IMR-90 (cell line): ENCODE measurements at regions not wholly inside any gene's neighbourhood (a gene's known extent, or its start where the extent isn't known, plus 50 kb on each side); places are given as distances from the start of the nearest gene placed in this dataset.

Experiments
- ATAC-seq: fragments of 200-7000 bp; cut with Tn5 transposase; 2 replicates; pipeline ENCODE4 v1.9.1; 2020; ENCODE audit warnings: low read depth, mild to moderate bottlenecking, moderate library complexity
- BruUV-seq: library from RNA; stranded (reverse); fragments of 400-500 nt; replicated peaks from 2 replicates; lab custom pipeline; 2021; lab: Mats Ljungman, UMichigan
- CTCF ChIA-PET: fragments of 300-600 bp; formaldehyde crosslinking; extraction: SDS; loops from one replicate; lab custom pipeline; 2021; ENCODE audit warnings: antibody characterized with exemption; lab: Yijun Ruan, JAX
- POLR2A ChIA-PET: fragments of 300-600 bp; sonication (Branson Sonifier 250); formaldehyde crosslinking; loops from one replicate; lab custom pipeline; 2022; ENCODE audit warnings: antibody characterized with exemption; ENCODE audit not compliant: unreplicated experiment; lab: Charles Lee
- DNase-seq: peaks from one replicate; pipeline ENCODE4 v3.0.0; 2013
- H2AFZ ChIP-seq: replicated peaks from 2 replicates; pipeline ENCODE3; 2013; ENCODE audit warnings: low read length, mild to moderate bottlenecking; ENCODE audit not compliant: poor library complexity
- H2AK5ac ChIP-seq: 2 replicates; pipeline ENCODE4 v1.6.1; 2013; ENCODE audit warnings: low read depth, low read length, inconsistent platforms
- H2AK9ac ChIP-seq: replicated peaks from 2 replicates; pipeline ENCODE3; 2013; ENCODE audit warnings: mild to moderate bottlenecking, low read depth, low read length, moderate library complexity; ENCODE audit not compliant: poor library complexity
- H2BK120ac ChIP-seq: 2 replicates; pipeline ENCODE4 v1.6.1; 2013; ENCODE audit warnings: low read depth, low read length, inconsistent platforms
- H2BK15ac ChIP-seq: 3 replicates; pipeline ENCODE4 v1.6.1; 2013; ENCODE audit warnings: low read depth, low read length, inconsistent platforms
- H2BK20ac ChIP-seq: 2 replicates; pipeline ENCODE4 v1.6.1; 2013; ENCODE audit warnings: low read depth, mild to moderate bottlenecking, inconsistent platforms, low read length, moderate library complexity
- H2BK5ac ChIP-seq: 2 replicates; pipeline ENCODE4 v1.6.1; 2013; ENCODE audit warnings: mild to moderate bottlenecking, low read depth, low read length, inconsistent platforms; ENCODE audit not compliant: poor library complexity, severe bottlenecking
- H3K14ac ChIP-seq: replicated peaks from 2 replicates; pipeline ENCODE4 v1.6.1; 2013; ENCODE audit warnings: low read depth, low read length, inconsistent platforms
- H3K18ac ChIP-seq: 2 replicates; pipeline ENCODE4 v1.6.1; 2013; ENCODE audit warnings: low read depth, low read length, control low read depth
- H3K23ac ChIP-seq: 2 replicates; pipeline ENCODE4 v1.6.1; 2013; ENCODE audit warnings: low read depth, low read length, inconsistent platforms
- H3K27ac ChIP-seq: 2 replicates; pipeline ENCODE4 v1.5.1; 2013; ENCODE audit warnings: mild to moderate bottlenecking, control low read depth, low read length; ENCODE audit not compliant: insufficient read depth
- H3K27me3 ChIP-seq: 2 replicates; pipeline ENCODE4 v1.6.1; 2013; ENCODE audit warnings: low read length; ENCODE audit not compliant: control insufficient read depth, insufficient read depth
- H3K36me3 ChIP-seq: 2 replicates; pipeline ENCODE4 v1.6.1; 2013; ENCODE audit warnings: low read length, mixed read lengths; ENCODE audit not compliant: control insufficient read depth, insufficient read depth
- H3K4ac ChIP-seq: 2 replicates; pipeline ENCODE4 v1.6.1; 2013; ENCODE audit warnings: low read depth, low read length, inconsistent platforms
- H3K4me1 ChIP-seq: 2 replicates; pipeline ENCODE4 v1.6.1; 2013; ENCODE audit warnings: low read length, mixed read lengths; ENCODE audit not compliant: control insufficient read depth, insufficient read depth
- H3K4me2 ChIP-seq: 2 replicates; pipeline ENCODE4 v1.6.1; 2013; ENCODE audit warnings: low read depth, mild to moderate bottlenecking, control low read depth, low read length, moderate library complexity
- H3K4me3 ChIP-seq: 2 replicates; pipeline ENCODE4 v1.5.1; 2013; ENCODE audit warnings: low read depth, mild to moderate bottlenecking, control low read depth, low read length, moderate library complexity; ENCODE audit not compliant: insufficient read depth
- H3K56ac ChIP-seq: 2 replicates; pipeline ENCODE4 v1.6.1; 2013; ENCODE audit warnings: low read length, inconsistent platforms; ENCODE audit not compliant: insufficient read depth; ENCODE audit errors: extremely low read depth
- H3K79me1 ChIP-seq, 2 experiments: 2 replicates each; pipeline ENCODE4 v1.6.1; 2013; ENCODE audit warnings: low read length in 2 of 2, inconsistent platforms in 1 of 2, low read depth in 1 of 2
- H3K9ac ChIP-seq: 2 replicates; pipeline ENCODE4 v1.6.1; 2013; ENCODE audit warnings: low read depth, low read length, control low read depth
- H3K9me1 ChIP-seq: 2 replicates; pipeline ENCODE4 v1.6.1; 2013; ENCODE audit warnings: low read length, inconsistent platforms; ENCODE audit not compliant: insufficient read depth
- H3K9me3 ChIP-seq: 2 replicates; pipeline ENCODE4 v1.6.1; 2013; ENCODE audit warnings: low read length; ENCODE audit not compliant: control insufficient read depth, insufficient read depth
- H4K20me1 ChIP-seq: 2 replicates; pipeline ENCODE4 v1.6.1; 2013; ENCODE audit warnings: low read length, inconsistent platforms; ENCODE audit not compliant: insufficient read depth
- H4K5ac ChIP-seq: 2 replicates; pipeline ENCODE4 v1.6.1; 2013; ENCODE audit warnings: mild to moderate bottlenecking, low read depth, low read length, control low read depth
- H4K8ac ChIP-seq, 2 experiments: 2 replicates each; pipeline ENCODE4 v1.6.1; 2013; ENCODE audit warnings: low read depth in 2 of 2, low read length in 2 of 2, control low read depth in 1 of 2, inconsistent platforms in 1 of 2
- H4K91ac ChIP-seq: 2 replicates; pipeline ENCODE4 v1.6.1; 2013; ENCODE audit warnings: low read depth, low read length, inconsistent platforms; ENCODE audit not compliant: insufficient read depth
- CHD1 ChIP-seq: IDR thresholded peaks from 2 replicates; pipeline ENCODE4 v1.6.1; 2012; ENCODE audit warnings: low read depth, low read length, improper control_type of control experiment
- FOS ChIP-seq: fragments of 150-350 bp; IDR thresholded peaks from 2 replicates; pipeline ENCODE4 v1.6.1; 2016; ENCODE audit warnings: low read depth, low read length
- MAFK ChIP-seq: IDR thresholded peaks from 2 replicates; pipeline ENCODE4 v1.6.1; 2012; ENCODE audit warnings: low read depth, low read length, improper control_type of control experiment
- POLR2A ChIP-seq: IDR thresholded peaks from 2 replicates; pipeline ENCODE4 v1.6.1; 2012; ENCODE audit warnings: mild to moderate bottlenecking, low read depth, low read length
- RAD21 ChIP-seq: IDR thresholded peaks from 2 replicates; pipeline ENCODE4 v1.6.1; 2012; ENCODE audit warnings: low read length, improper control_type of control experiment
- RFX5 ChIP-seq: IDR thresholded peaks from 2 replicates; pipeline ENCODE4 v1.8.0; 2012; ENCODE audit warnings: low read depth, mild to moderate bottlenecking, low read length, moderate library complexity
- SMC3 ChIP-seq: fragments of 150-350 bp; IDR thresholded peaks from 2 replicates; pipeline ENCODE4 v1.6.1; 2016; ENCODE audit warnings: low read depth, mild to moderate bottlenecking, antibody characterized with exemption, low read length, moderate library complexity
- WGBS, 2 experiments: methylation state at CpG; one replicate each; pipeline versions ENCODE4 v1.1.5 to v1.1.7; 2013; ENCODE audit warnings: missing lambda C conversion rate in 2 of 2; ENCODE audit not compliant: insufficient read length in 1 of 2; ENCODE audit errors: extremely low coverage in 2 of 2; 5-methylcytosine and 5-hydroxymethylcytosine counted together
- dilution Hi-C: fragments of 300-500 bp; cut with HindIII; formaldehyde crosslinking; loops from one replicate; pipeline ENCODE4 v1.14.3; 2018; ENCODE audit warnings: low sequenced_read_pairs; ENCODE audit not compliant: unreplicated experiment
- in situ Hi-C: fragments of 300-500 bp; cut with MboI; formaldehyde crosslinking; loops from 3 replicates; pipeline ENCODE4 v1.14.3; 2019; ENCODE audit warnings: low sequenced_read_pairs, inconsistent platforms, mixed read lengths
- intact Hi-C: fragments of 100-400 bp; cut with micrococcal nuclease; formaldehyde crosslinking; loops from 2 replicates; pipeline ENCODE4 v1.10.0; 2022
- TF ChIP-seq, protein P1 (sequence below): fragments of 150-350 bp; IDR thresholded peaks from 2 replicates; pipeline ENCODE4 v1.6.1; 2016; ENCODE audit warnings: low read depth, mild to moderate bottlenecking, low read length, moderate library complexity, borderline replicate concordance
- TF ChIP-seq, protein P2 (sequence below): fragments of 150-350 bp; IDR thresholded peaks from 2 replicates; pipeline ENCODE4 v1.6.1; 2017; ENCODE audit warnings: mild to moderate bottlenecking, antibody characterized with exemption, low read length, low read depth

DNA sequence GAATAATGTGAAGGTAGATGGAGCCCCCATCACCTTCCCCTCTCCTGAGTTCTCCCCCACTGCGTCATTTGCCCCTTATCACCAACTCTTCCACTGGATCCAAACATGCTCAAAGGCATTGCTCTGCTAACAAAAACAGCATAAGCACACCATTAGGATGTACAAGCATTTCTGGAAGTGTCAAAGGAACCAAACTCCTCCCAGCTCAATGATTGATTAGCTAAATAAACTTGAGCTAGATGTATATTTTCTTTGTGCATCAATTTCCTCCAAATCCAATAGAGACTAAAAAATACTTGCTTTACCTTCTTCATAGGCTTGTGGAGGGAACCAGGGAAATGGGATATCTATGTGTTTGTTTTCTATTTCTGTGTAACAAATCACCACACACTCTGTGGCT lies 248.4 kb upstream of the JARID2 start:
- H3K27me3 ChIP-seq = peaks cover 4% of the 10 kb centered on the region
- H2BK20ac ChIP-seq = no peak overlapping the region
- TF ChIP-seq RFX5 = no peak
- TF ChIP-seq, protein P1, sequence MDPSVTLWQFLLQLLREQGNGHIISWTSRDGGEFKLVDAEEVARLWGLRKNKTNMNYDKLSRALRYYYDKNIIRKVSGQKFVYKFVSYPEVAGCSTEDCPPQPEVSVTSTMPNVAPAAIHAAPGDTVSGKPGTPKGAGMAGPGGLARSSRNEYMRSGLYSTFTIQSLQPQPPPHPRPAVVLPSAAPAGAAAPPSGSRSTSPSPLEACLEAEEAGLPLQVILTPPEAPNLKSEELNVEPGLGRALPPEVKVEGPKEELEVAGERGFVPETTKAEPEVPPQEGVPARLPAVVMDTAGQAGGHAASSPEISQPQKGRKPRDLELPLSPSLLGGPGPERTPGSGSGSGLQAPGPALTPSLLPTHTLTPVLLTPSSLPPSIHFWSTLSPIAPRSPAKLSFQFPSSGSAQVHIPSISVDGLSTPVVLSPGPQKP = no peak
- no peak for TF ChIP-seq CHD1
- no peak for TF ChIP-seq RAD21
- TF ChIP-seq SMC3 = no peak
- TF ChIP-seq POLR2A = no peak
- no peak for TF ChIP-seq MAFK
- TF ChIP-seq FOS = no peak
- TF ChIP-seq, protein P2, sequence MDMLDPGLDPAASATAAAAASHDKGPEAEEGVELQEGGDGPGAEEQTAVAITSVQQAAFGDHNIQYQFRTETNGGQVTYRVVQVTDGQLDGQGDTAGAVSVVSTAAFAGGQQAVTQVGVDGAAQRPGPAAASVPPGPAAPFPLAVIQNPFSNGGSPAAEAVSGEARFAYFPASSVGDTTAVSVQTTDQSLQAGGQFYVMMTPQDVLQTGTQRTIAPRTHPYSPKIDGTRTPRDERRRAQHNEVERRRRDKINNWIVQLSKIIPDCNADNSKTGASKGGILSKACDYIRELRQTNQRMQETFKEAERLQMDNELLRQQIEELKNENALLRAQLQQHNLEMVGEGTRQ = no peak
- H4K5ac ChIP-seq = no peak overlapping the region
- no peak overlapping the region for H4K8ac ChIP-seq
- H3K18ac ChIP-seq = no peak overlapping the region
- DNase-seq (no peak), ATAC-seq (no peak)
- no peak overlapping the region for H3K4me3 ChIP-seq
- no peaks in the 10 kb centered on the region for H3K79me1 ChIP-seq
- H3K27ac ChIP-seq = no peak overlapping the region
- H2AK5ac ChIP-seq = no peak overlapping the region
- H3K56ac ChIP-seq = no peak overlapping the region
- no peak overlapping the region for H2BK120ac ChIP-seq
- no peak overlapping the region for H2AK9ac ChIP-seq
- in situ Hi-C loops = no loop called here
- no peak overlapping the region for H3K4me2 ChIP-seq
- no peaks in the 10 kb centered on the region for H3K9me3 ChIP-seq
- no peak overlapping the region for H3K9ac ChIP-seq
- H3K23ac ChIP-seq = no peak overlapping the region
- ChIA-PET CTCF (interaction anchor here (0.7 kb wide), 1 partner anchor 781 kb away, joined by 5 read pairs; no protein-coding TSS in a partner anchor), POLR2A (no interaction called here)
- H3K36me3 ChIP-seq = no peaks in the 10 kb centered on the region
- H3K4me1 ChIP-seq = no peaks in the 10 kb centered on the region
- no peak overlapping the region for H2AFZ ChIP-seq
- dilution Hi-C loops = no loop called here
- intact Hi-C loops = no loop called here
- no TSS peak for BruUV-seq
- H3K9me1 ChIP-seq = no peaks in the 10 kb centered on the region
- no peak overlapping the region for H4K91ac ChIP-seq
- no peak overlapping the region for H3K14ac ChIP-seq
- H2BK15ac ChIP-seq = no peak overlapping the region
- no peaks in the 10 kb centered on the region for H4K20me1 ChIP-seq
- no peak overlapping the region for H2BK5ac ChIP-seq
- H3K4ac ChIP-seq = no peak overlapping the region
- WGBS, 2 experiments = no CpG with 5 or more reads among the region's 1 CpG
